GM12878 (cell line): ENCODE measurements at regions not wholly inside any gene's neighbourhood (a gene's known extent, or its start where the extent isn't known, plus 50 kb on each side); places are given as distances from the start of the nearest gene placed in this dataset.

Source experiments
- ATAC-seq: fragments of 200-7000 bp; cut with Tn5 transposase; 3 replicates; pipeline ENCODE4 v1.9.1; 2020; ENCODE audit warnings: mild to moderate bottlenecking, moderate library complexity
- BruUV-seq: library from RNA; stranded (reverse); fragments of 400-500 nt; replicated peaks from 2 replicates; lab custom pipeline; 2021; lab: Mats Ljungman, UMichigan
- CTCF ChIA-PET: fragments of 300-600 bp; sonication (Branson Sonifier 250); formaldehyde crosslinking; extraction: SDS; loops from one replicate; lab custom pipeline; 2021; ENCODE audit warnings: inconsistent platforms; lab: Yijun Ruan, JAX
- POLR2A ChIA-PET: fragments of 350-600 bp; formaldehyde crosslinking; extraction: SDS; loops from one replicate; lab custom pipeline; 2021; ENCODE audit warnings: inconsistent platforms; lab: Charles Lee
- RAD21 ChIA-PET: fragments of 300-600 bp; sonication (Branson Sonifier 250); formaldehyde crosslinking; loops from one replicate; lab custom pipeline; 2023; ENCODE audit warnings: antibody characterized with exemption; ENCODE audit not compliant: unreplicated experiment; lab: Charles Lee
- SMC1A ChIA-PET: fragments of 300-600 bp; sonication (Branson Sonifier 250); formaldehyde crosslinking; loops from one replicate; lab custom pipeline; 2023; ENCODE audit not compliant: unreplicated experiment, uncharacterized antibody; lab: Charles Lee
- DNase-seq: peaks from one replicate; pipeline ENCODE4 v3.0.0-alpha.2; 2011; ENCODE audit warnings: low read depth, low spot score
- FAIRE-seq: peaks from 3 replicates; lab custom pipeline; 2011; peaks lifted over from hg19 to GRCh38; lab: Jason Lieb, UNC
- H2AFZ ChIP-seq: 2 replicates; pipeline ENCODE4 v1.6.0; 2011; ENCODE audit warnings: low read depth, low read length, control low read depth; ENCODE audit not compliant: control insufficient read depth
- H3K27ac ChIP-seq: 2 replicates; pipeline ENCODE4 v1.5.1; 2011; ENCODE audit warnings: control low read depth; ENCODE audit not compliant: control insufficient read depth, insufficient read depth
- H3K27me3 ChIP-seq, 2 experiments: replicated peaks in 1 of 2; 2 replicates each; pipeline versions ENCODE4 v1.6.0 to v1.6.1; 2011; ENCODE audit warnings: low read length in 1 of 2; ENCODE audit not compliant: control insufficient read depth in 2 of 2, insufficient read depth in 2 of 2
- H3K36me3 ChIP-seq, 2 experiments: 2 replicates each; pipeline ENCODE4 v1.5.1; 2011; ENCODE audit warnings: low read length in 1 of 2; ENCODE audit not compliant: control insufficient read depth in 2 of 2, insufficient read depth in 2 of 2
- H3K4me1 ChIP-seq: 2 replicates; pipeline ENCODE4 v1.6.1; 2011; ENCODE audit warnings: mild to moderate bottlenecking, low read length, moderate library complexity, mixed read lengths; ENCODE audit not compliant: control insufficient read depth, insufficient read depth
- H3K4me2 ChIP-seq: 2 replicates; pipeline ENCODE4 v1.6.0; 2011; ENCODE audit warnings: control low read depth; ENCODE audit not compliant: control insufficient read depth, insufficient read depth
- H3K4me3 ChIP-seq: fragments of 200-600 bp; sonication (generic); 2 replicates; pipeline ENCODE4 v1.5.1; 2016
- H3K79me2 ChIP-seq: 2 replicates; pipeline ENCODE4 v1.6.0; 2011; ENCODE audit warnings: low read length; ENCODE audit not compliant: control insufficient read depth, insufficient read depth
- H3K9ac ChIP-seq: 2 replicates; pipeline ENCODE4 v1.8.0; 2011; ENCODE audit warnings: low read length, control low read depth, mixed read lengths; ENCODE audit not compliant: control insufficient read depth, insufficient read depth
- H3K9me3 ChIP-seq: replicated peaks from 3 replicates; pipeline ENCODE4 v1.5.1; 2011; ENCODE audit warnings: mild to moderate bottlenecking, low read length; ENCODE audit not compliant: control insufficient read depth, insufficient read depth
- H4K20me1 ChIP-seq: 2 replicates; pipeline ENCODE4 v1.6.0; 2011; ENCODE audit not compliant: control insufficient read depth, insufficient read depth
- BCL11A ChIP-seq: IDR thresholded peaks from 2 replicates; pipeline ENCODE4 v1.6.1; 2011; ENCODE audit warnings: low read depth, low read length
- HCFC1 ChIP-seq: fragments of 150-350 bp; IDR thresholded peaks from 2 replicates; pipeline ENCODE4 v1.6.1; 2014; ENCODE audit warnings: low read length
- HDAC2 ChIP-seq: fragments of 200-600 bp; sonication (generic); IDR thresholded peaks from 2 replicates; pipeline ENCODE4 v1.6.1; 2017
- JUNB ChIP-seq: IDR thresholded peaks from 2 replicates; pipeline ENCODE4 v1.6.1; 2016; ENCODE audit warnings: antibody characterized with exemption, mild to moderate bottlenecking
- KLF5 ChIP-seq: fragments of 450-650 bp; IDR thresholded peaks from 2 replicates; pipeline ENCODE4 v1.6.1; 2014; ENCODE audit warnings: mild to moderate bottlenecking; ENCODE audit not compliant: partially characterized antibody
- LARP7 ChIP-seq: fragments of 450-650 bp; IDR thresholded peaks from 2 replicates; pipeline ENCODE4 v1.6.1; 2017; ENCODE audit warnings: mild to moderate bottlenecking
- NRF1 ChIP-seq: conservative IDR thresholded peaks from 2 replicates; pipeline ENCODE4 v1.6.1; 2011; ENCODE audit warnings: mild to moderate bottlenecking, low read depth, low read length, improper control_type of control experiment
- PML ChIP-seq: IDR thresholded peaks from 2 replicates; pipeline ENCODE4 v1.6.1; 2012; ENCODE audit warnings: low read length, inconsistent platforms
- POLR2A ChIP-seq: IDR thresholded peaks from 2 replicates; pipeline ENCODE4 v1.6.1; 2011; ENCODE audit warnings: low read depth, mild to moderate bottlenecking, low read length
- SIN3A ChIP-seq: IDR thresholded peaks from 2 replicates; pipeline ENCODE4 v1.6.1; 2012; ENCODE audit warnings: low read depth, low read length, improper control_type of control experiment
- SMAD1 ChIP-seq: fragments of 450-650 bp; IDR thresholded peaks from 2 replicates; pipeline ENCODE4 v1.6.1; 2018; ENCODE audit warnings: mild to moderate bottlenecking, low read depth; ENCODE audit not compliant: partially characterized antibody
- SMARCA5 ChIP-seq: fragments of 450-650 bp; IDR thresholded peaks from 2 replicates; pipeline ENCODE4 v1.6.1; 2017; ENCODE audit warnings: mild to moderate bottlenecking
- SRF ChIP-seq, 2 experiments: IDR thresholded peaks; 2 replicates each; pipeline ENCODE4 v1.6.1; 2011; ENCODE audit warnings: low read depth in 2 of 2, low read length in 2 of 2, mild to moderate bottlenecking in 1 of 2, moderate library complexity in 1 of 2
- STAT1 ChIP-seq: fragments of 450-650 bp; conservative IDR thresholded peaks from 2 replicates; pipeline ENCODE4 v1.6.1; 2014; ENCODE audit warnings: antibody characterized with exemption, mild to moderate bottlenecking
- STAT3 ChIP-seq: IDR thresholded peaks from 2 replicates; pipeline ENCODE4 v1.6.1; 2011; ENCODE audit warnings: low read depth, low read length, improper control_type of control experiment
- WGBS: methylation state at CpG from one replicate; pipeline ENCODE4 v1.1.6; 2016; ENCODE audit warnings: low lambda C conversion rate; ENCODE audit not compliant: insufficient replicate concordance, insufficient coverage; ENCODE audit errors: missing lambda C conversion rate; 5-methylcytosine and 5-hydroxymethylcytosine counted together
- in situ Hi-C: fragments of 300-500 bp; cut with MboI; formaldehyde crosslinking; loops from 9 replicates; pipeline ENCODE4 v1.14.3; 2018; ENCODE audit warnings: mixed read lengths
- intact Hi-C: fragments of 100-400 bp; cut with micrococcal nuclease; formaldehyde crosslinking; loops from one replicate; pipeline ENCODE4 v1.14.2; 2022; ENCODE audit not compliant: unreplicated experiment
- TF ChIP-seq, protein P1 (sequence below): IDR thresholded peaks from 2 replicates; pipeline ENCODE4 v1.6.1; 2012; ENCODE audit warnings: mild to moderate bottlenecking, low read depth, low read length
- TF ChIP-seq, protein P2 (sequence below): fragments of 150-350 bp; IDR thresholded peaks from 2 replicates; pipeline ENCODE4 v1.6.1; 2014; ENCODE audit warnings: mild to moderate bottlenecking, low read depth, low read length
- TF ChIP-seq, protein P3 (sequence below): IDR thresholded peaks from 2 replicates; pipeline ENCODE4 v1.6.1; 2012; ENCODE audit warnings: improper control_type of control experiment, low read depth, low read length; ENCODE audit not compliant: insufficient replicate concordance

DNA sequence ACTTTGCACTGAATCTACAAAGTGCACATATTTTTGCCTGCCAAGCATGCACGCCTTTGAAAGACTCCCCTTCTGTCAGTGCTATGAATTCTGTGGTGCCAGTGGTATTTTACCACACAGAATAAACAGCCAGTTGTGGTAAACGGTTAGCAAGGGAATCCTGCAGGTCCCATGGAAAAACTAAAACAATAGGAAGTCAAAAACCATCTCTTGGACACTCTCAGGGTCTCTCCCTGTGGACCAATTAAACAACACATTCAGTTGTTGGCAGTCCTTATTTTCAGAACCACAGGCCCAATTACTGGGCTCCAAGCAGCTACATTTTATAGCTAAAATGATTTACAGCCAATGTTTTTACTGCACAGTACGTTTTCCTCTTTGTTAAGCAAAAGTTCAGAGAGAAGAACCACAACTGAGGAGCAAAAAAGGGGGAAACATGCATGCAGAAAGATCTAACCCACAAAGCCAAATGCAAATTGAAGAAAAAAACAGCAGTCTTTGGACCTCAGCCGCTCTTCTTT is 116.9 kb downstream of the KCTD12 start:
- Histone ChIP-seq H4K20me1 (no peaks in the 10 kb centered on the region), H3K79me2 (no peaks in the 10 kb centered on the region), H3K27me3 (no peaks in the 10 kb centered on the region), H3K4me1 (no peaks in the 10 kb centered on the region), H3K27ac (no peak overlapping the region), H2AFZ (no peak overlapping the region), H3K36me3 (no peaks in the 10 kb centered on the region), H3K4me2 (no peak overlapping the region), H3K9me3 (no peaks in the 10 kb centered on the region), H3K4me3 (no peak overlapping the region), H3K9ac (no peak overlapping the region)
- ChIA-PET POLR2A (no interaction called here), SMC1A (no interaction called here), RAD21 (no interaction called here), CTCF (no interaction called here)
- FAIRE-seq (no peak), DNase-seq (no peak), ATAC-seq (no peak)
- TF ChIP-seq KLF5 = no peak
- no peak for TF ChIP-seq SMAD1
- TF ChIP-seq POLR2A = no peak
- TF ChIP-seq STAT3 = no peak
- no peak for TF ChIP-seq HCFC1
- TF ChIP-seq SRF (IDR thresholded peaks at IDR 0.05; ENCODE audit: low read depth in 2 of 2, low read length in 2 of 2) = no peak
- TF ChIP-seq NRF1 = no peak
- no peak for TF ChIP-seq LARP7
- TF ChIP-seq, protein P1, sequence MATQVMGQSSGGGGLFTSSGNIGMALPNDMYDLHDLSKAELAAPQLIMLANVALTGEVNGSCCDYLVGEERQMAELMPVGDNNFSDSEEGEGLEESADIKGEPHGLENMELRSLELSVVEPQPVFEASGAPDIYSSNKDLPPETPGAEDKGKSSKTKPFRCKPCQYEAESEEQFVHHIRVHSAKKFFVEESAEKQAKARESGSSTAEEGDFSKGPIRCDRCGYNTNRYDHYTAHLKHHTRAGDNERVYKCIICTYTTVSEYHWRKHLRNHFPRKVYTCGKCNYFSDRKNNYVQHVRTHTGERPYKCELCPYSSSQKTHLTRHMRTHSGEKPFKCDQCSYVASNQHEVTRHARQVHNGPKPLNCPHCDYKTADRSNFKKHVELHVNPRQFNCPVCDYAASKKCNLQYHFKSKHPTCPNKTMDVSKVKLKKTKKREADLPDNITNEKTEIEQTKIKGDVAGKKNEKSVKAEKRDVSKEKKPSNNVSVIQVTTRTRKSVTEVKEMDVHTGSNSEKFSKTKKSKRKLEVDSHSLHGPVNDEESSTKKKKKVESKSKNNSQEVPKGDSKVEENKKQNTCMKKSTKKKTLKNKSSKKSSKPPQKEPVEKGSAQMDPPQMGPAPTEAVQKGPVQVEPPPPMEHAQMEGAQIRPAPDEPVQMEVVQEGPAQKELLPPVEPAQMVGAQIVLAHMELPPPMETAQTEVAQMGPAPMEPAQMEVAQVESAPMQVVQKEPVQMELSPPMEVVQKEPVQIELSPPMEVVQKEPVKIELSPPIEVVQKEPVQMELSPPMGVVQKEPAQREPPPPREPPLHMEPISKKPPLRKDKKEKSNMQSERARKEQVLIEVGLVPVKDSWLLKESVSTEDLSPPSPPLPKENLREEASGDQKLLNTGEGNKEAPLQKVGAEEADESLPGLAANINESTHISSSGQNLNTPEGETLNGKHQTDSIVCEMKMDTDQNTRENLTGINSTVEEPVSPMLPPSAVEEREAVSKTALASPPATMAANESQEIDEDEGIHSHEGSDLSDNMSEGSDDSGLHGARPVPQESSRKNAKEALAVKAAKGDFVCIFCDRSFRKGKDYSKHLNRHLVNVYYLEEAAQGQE = no peak
- TF ChIP-seq STAT1 = no peak
- TF ChIP-seq HDAC2 = no peak
- no peak for TF ChIP-seq BCL11A
- TF ChIP-seq SMARCA5 = no peak
- TF ChIP-seq, protein P2, sequence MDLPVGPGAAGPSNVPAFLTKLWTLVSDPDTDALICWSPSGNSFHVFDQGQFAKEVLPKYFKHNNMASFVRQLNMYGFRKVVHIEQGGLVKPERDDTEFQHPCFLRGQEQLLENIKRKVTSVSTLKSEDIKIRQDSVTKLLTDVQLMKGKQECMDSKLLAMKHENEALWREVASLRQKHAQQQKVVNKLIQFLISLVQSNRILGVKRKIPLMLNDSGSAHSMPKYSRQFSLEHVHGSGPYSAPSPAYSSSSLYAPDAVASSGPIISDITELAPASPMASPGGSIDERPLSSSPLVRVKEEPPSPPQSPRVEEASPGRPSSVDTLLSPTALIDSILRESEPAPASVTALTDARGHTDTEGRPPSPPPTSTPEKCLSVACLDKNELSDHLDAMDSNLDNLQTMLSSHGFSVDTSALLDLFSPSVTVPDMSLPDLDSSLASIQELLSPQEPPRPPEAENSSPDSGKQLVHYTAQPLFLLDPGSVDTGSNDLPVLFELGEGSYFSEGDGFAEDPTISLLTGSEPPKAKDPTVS = no peak
- TF ChIP-seq SIN3A = no peak
- TF ChIP-seq PML = no peak
- TF ChIP-seq, protein P3, sequence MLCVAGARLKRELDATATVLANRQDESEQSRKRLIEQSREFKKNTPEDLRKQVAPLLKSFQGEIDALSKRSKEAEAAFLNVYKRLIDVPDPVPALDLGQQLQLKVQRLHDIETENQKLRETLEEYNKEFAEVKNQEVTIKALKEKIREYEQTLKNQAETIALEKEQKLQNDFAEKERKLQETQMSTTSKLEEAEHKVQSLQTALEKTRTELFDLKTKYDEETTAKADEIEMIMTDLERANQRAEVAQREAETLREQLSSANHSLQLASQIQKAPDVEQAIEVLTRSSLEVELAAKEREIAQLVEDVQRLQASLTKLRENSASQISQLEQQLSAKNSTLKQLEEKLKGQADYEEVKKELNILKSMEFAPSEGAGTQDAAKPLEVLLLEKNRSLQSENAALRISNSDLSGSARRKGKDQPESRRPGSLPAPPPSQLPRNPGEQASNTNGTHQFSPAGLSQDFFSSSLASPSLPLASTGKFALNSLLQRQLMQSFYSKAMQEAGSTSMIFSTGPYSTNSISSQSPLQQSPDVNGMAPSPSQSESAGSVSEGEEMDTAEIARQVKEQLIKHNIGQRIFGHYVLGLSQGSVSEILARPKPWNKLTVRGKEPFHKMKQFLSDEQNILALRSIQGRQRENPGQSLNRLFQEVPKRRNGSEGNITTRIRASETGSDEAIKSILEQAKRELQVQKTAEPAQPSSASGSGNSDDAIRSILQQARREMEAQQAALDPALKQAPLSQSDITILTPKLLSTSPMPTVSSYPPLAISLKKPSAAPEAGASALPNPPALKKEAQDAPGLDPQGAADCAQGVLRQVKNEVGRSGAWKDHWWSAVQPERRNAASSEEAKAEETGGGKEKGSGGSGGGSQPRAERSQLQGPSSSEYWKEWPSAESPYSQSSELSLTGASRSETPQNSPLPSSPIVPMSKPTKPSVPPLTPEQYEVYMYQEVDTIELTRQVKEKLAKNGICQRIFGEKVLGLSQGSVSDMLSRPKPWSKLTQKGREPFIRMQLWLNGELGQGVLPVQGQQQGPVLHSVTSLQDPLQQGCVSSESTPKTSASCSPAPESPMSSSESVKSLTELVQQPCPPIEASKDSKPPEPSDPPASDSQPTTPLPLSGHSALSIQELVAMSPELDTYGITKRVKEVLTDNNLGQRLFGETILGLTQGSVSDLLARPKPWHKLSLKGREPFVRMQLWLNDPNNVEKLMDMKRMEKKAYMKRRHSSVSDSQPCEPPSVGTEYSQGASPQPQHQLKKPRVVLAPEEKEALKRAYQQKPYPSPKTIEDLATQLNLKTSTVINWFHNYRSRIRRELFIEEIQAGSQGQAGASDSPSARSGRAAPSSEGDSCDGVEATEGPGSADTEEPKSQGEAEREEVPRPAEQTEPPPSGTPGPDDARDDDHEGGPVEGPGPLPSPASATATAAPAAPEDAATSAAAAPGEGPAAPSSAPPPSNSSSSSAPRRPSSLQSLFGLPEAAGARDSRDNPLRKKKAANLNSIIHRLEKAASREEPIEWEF = no peak
- TF ChIP-seq JUNB = no peak
- in situ Hi-C loops (no loop called here), intact Hi-C loops (no loop called here)
- no TSS peak for BruUV-seq
- 11% methylated on average over 4 of the region's 4 CpGs for WGBS
